GM19463 (cell line): ENCODE measurements at regions not wholly inside any gene's neighbourhood (a gene's known extent, or its start where the extent isn't known, plus 50 kb on each side); places are given as distances from the start of the nearest gene placed in this dataset.

ENCODE experiments used
- ATAC-seq: cut with Tn5 transposase; IDR thresholded peaks from one replicate; pipeline ENCODE4 v1.9.1; 2021; ENCODE audit warnings: mild to moderate bottlenecking, moderate library complexity; ENCODE audit not compliant: unreplicated experiment

DNA sequence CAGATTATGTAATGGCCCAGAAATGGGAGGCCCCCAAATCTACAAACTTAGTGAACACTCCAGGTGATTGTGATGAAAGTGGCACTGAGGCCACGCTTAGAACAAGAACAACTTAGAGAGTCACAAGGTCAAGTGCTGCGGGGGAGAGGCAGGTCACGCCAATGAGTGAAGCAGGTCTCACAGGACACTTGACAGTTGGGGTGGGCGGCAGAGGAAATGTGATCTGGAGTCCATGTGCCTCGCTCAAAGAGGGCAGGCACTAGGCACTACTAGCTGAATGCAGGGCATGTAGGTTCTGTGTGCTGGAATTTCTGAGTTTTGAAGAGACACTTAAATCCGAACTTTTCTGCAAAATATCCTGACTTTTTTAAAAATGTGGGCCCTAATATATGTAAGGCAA lies 193.2 kb upstream of the RORB start:
- ATAC-seq, result no peak

- ATAC-seq, result no peak
Measured at GRCh38 chr9:74304598-74304997, 192.5 kb upstream of the RORB start.

- ATAC-seq, result no peak
Measured at GRCh38 chr9:74309654-74310053, 187.5 kb upstream of the RORB start.

GRCh38 chr9:74317235-74317634 lies 179.9 kb upstream of the RORB start:
- ATAC-seq, result no peak

- ATAC-seq, result no peak
Measured at GRCh38 chr9:74321396-74321795, 175.7 kb upstream of the RORB start.

- no peak for ATAC-seq
Measured at GRCh38 chr9:74322661-74323314, 174.3 kb upstream of the RORB start.

GRCh38 chr9:74330487-74331214 lies 166.5 kb upstream of the RORB start:
- ATAC-seq, result no peak

DNA sequence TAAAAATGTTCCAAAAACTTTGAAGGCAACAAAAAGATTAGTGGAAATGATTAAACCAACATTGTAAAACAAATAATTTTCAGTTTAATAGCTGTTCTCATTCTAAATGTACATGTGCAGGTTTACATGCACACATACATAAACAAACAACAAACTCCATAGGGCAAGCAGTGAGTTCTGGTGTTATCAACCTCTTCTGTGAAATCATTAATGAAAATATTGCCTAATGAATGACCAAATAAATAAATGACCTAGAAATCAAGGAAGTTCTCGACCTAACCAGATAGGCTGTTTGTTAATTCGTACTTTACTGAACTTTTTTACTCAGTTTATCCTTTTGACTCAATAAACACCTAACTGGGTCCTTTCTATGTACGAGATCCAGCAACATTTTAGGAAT lies 165.5 kb upstream of the RORB start:
- ATAC-seq, result no peak

DNA sequence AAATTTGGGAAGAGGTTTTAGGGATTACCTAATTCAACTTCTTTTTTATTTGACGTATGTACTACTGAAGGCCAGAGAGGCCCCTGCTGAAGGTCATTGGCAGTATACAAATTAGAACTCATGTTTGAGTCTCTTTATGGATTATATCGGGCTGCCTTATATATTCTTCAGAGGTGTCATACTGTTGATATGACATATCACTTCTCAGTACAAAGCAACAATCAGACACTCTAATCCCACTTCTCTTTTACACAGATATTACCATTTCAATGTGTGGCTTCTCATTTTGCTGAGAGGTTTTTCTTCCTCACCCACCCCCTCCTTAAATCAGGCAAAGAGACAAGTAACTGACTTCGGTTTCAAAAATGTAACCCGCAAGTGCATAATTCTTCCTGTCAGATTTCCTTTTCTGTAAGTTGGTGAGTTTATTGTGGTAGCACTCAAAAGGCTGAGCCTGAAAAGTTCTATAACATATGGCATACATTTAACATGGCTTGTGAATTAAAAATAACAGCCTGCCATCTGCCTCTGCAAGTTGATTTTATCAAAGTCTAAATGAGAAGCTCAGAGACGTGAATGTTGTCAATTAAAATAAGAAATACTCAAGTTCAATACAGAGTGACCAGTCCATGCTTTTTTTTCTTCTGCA lies 163.6 kb upstream of the RORB start:
- ATAC-seq, result no peak

- ATAC-seq, result no peak
Measured at GRCh38 chr9:74334271-74334670, 162.9 kb upstream of the RORB start.

- no peak for ATAC-seq
Measured at GRCh38 chr9:74336161-74336560, 161.0 kb upstream of the RORB start.

DNA sequence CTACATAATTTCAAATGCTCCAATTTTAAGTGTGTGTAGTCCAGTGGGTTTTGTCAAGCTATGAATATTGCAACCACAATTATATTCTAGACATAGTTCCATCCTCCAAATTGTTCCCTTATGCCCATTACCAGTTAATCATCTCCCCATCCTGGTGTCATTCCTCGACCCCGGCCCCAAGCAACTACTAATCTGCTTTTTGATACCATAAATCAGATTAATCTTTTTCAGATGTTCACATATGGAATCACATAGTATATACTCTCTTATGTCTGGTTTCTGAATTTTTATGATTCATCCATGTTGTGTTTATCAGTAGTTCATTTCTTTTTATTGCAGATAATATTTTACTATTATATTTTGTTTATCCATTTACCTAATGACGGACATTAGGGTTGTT lies 148.4 kb upstream of the RORB start:
- ATAC-seq, result no peak

- no peak for ATAC-seq
Measured at GRCh38 chr9:74355107-74355506, 142.0 kb upstream of the RORB start.

DNA sequence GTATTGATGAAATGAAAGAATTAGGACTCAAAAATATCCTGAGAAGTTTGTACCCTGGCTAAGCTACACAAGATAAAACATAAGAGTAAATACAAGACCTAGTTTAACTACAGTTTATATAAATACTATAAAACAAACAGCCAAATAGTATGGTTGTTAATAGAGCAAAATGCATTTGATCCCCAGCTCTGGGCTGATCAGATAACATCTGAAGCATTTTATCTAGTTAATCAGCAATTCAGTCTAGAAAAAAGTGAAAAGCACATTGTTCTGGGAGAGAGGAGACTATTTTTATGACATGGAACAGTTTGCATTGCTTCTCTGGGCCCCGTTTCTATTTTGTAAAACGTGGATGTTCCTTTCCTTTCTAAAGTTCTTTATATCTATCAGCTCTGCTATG lies 139.6 kb upstream of the RORB start:
- ATAC-seq, result no peak

DNA sequence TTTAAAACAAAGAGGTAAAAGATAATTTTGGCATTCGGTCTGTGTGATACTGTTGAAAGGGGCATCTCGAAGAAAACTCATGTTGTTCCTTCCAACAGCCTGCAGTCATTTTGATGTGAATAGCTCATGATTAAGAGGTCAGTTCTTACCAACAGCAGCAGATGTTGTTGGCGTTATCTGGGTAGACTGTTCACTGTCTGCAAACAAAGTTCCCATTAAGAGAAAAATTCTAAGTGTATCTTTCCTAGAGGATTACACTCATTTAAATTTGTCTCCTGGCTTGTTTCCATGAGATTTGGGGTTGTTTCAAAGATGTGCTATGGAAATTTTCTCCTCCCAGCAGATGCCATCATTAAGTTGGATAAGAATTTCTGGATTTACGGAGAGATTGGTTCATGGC lies 138.2 kb upstream of the RORB start:
- no peak for ATAC-seq

DNA sequence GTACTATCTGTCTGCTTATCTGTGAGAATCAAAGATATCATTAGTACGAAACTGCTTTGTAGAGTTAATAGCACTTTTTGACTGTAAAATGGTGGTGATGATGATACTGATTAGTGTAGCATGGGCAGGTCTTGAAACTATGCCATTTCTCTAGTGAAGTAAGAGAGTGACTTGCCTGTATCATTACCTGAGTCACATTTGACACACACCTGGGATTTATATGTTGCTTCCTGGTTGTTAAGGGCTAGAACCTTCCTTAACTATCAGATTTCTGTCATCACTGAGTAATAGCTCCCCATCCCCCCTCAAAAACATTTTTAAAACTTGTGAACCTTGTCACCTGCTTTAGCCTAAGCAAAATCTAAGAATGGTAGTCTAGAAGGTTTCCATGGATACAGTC lies 135.6 kb upstream of the RORB start:
- ATAC-seq, result no peak

- ATAC-seq, result no peak
Measured at GRCh38 chr9:74362423-74362822, 134.7 kb upstream of the RORB start.

GRCh38 chr9:74366111-74366510 lies 131.0 kb upstream of the RORB start:
- ATAC-seq, result no peak

- no peak for ATAC-seq
Measured at GRCh38 chr9:74369844-74370243, 127.3 kb upstream of the RORB start.

- no peak for ATAC-seq
Measured at GRCh38 chr9:74373348-74373747, 123.8 kb upstream of the RORB start.

GRCh38 chr9:74379718-74380117 lies 117.4 kb upstream of the RORB start:
- peak; percentile 81 for ATAC-seq

GRCh38 chr9:74391816-74392215 lies 105.3 kb upstream of the RORB start:
- ATAC-seq, result no peak
